PC-9 (cell line): ENCODE measurements at regions not wholly inside any gene's neighbourhood (a gene's known extent, or its start where the extent isn't known, plus 50 kb on each side); places are given as distances from the start of the nearest gene placed in this dataset.

ENCODE experiments used
- BruUV-seq: library from RNA; stranded (reverse); fragments of 400-500 nt; replicated peaks from 2 replicates; lab custom pipeline; 2021; lab: Mats Ljungman, UMichigan
- CTCF ChIA-PET: fragments of 300-600 bp; sonication (Branson Sonifier 250); formaldehyde crosslinking; loops from one replicate; lab custom pipeline; 2022; ENCODE audit warnings: antibody characterized with exemption; lab: Charles Lee
- POLR2A ChIA-PET: fragments of 300-600 bp; sonication (Branson Sonifier 250); formaldehyde crosslinking; loops from one replicate; lab custom pipeline; 2022; ENCODE audit warnings: antibody characterized with exemption; ENCODE audit not compliant: unreplicated experiment; lab: Charles Lee
- DNase-seq, 2 experiments: peaks; one replicate each; pipeline versions ENCODE4 v3.0.0 to v3.0.0-alpha.2; 2015 to 2022; ENCODE audit warnings: mixed read lengths in 1 of 2
- H2AFZ ChIP-seq: fragments of 200-600 bp; sonication (generic); 2 replicates; pipeline ENCODE4 v1.8.1; 2017; ENCODE audit warnings: antibody characterized with exemption
- H3F3A ChIP-seq: fragments of 200-600 bp; sonication (generic); 2 replicates; pipeline ENCODE4 v1.8.1; 2017; ENCODE audit warnings: antibody characterized with exemption, mild to moderate bottlenecking, low read depth; ENCODE audit not compliant: insufficient read depth
- H3K27ac ChIP-seq: fragments of 200-600 bp; sonication (generic); 2 replicates; pipeline ENCODE4 v1.6.1; 2016; ENCODE audit warnings: mixed run types
- H3K27me3 ChIP-seq: fragments of 200-600 bp; sonication (generic); 2 replicates; pipeline ENCODE4 v1.6.1; 2016; ENCODE audit warnings: low read depth, mixed run types; ENCODE audit not compliant: insufficient read depth
- H3K36me3 ChIP-seq: fragments of 200-600 bp; sonication (generic); 2 replicates; pipeline ENCODE4 v1.6.1; 2016; ENCODE audit warnings: low read depth, mixed run types
- H3K4me1 ChIP-seq: fragments of 200-600 bp; sonication (generic); replicated peaks from 2 replicates; pipeline ENCODE4 v1.6.1; 2016; ENCODE audit warnings: mixed run types; ENCODE audit not compliant: insufficient read depth
- H3K4me2 ChIP-seq: fragments of 200-600 bp; sonication (generic); 2 replicates; pipeline ENCODE4 v1.6.1; 2017; ENCODE audit warnings: mixed run types
- H3K4me3 ChIP-seq: fragments of 200-600 bp; sonication (generic); 2 replicates; pipeline ENCODE4 v1.6.1; 2016; ENCODE audit warnings: mixed run types
- H3K79me2 ChIP-seq: fragments of 200-600 bp; sonication (generic); 2 replicates; pipeline ENCODE4 v1.6.1; 2017; ENCODE audit warnings: low read depth, mixed run types
- H3K9me2 ChIP-seq: fragments of 200-600 bp; sonication (generic); 2 replicates; pipeline ENCODE4 v1.8.1; 2017; ENCODE audit warnings: mild to moderate bottlenecking; ENCODE audit not compliant: insufficient read depth
- H3K9me3 ChIP-seq: fragments of 200-600 bp; sonication (generic); 2 replicates; pipeline ENCODE4 v1.8.1; 2016; ENCODE audit warnings: low read depth; ENCODE audit not compliant: insufficient read depth
- H4K20me1 ChIP-seq: fragments of 200-600 bp; sonication (generic); 2 replicates; pipeline ENCODE4 v1.8.1; 2017; ENCODE audit not compliant: insufficient read depth
- CTCF ChIP-seq: fragments of 200-600 bp; sonication (generic); conservative IDR thresholded peaks from 2 replicates; pipeline ENCODE4 v1.6.1; 2017; ENCODE audit warnings: mixed run types, antibody characterized with exemption, mild to moderate bottlenecking, moderate library complexity
- EZH2 ChIP-seq: fragments of 200-600 bp; sonication (generic); IDR thresholded peaks from 2 replicates; pipeline ENCODE4 v1.8.0; 2017; ENCODE audit warnings: antibody characterized with exemption, low read depth
- intact Hi-C: fragments of 100-400 bp; cut with micrococcal nuclease; formaldehyde crosslinking; loops from one replicate; pipeline ENCODE4 v1.10.0; 2022; ENCODE audit not compliant: unreplicated experiment

DNA sequence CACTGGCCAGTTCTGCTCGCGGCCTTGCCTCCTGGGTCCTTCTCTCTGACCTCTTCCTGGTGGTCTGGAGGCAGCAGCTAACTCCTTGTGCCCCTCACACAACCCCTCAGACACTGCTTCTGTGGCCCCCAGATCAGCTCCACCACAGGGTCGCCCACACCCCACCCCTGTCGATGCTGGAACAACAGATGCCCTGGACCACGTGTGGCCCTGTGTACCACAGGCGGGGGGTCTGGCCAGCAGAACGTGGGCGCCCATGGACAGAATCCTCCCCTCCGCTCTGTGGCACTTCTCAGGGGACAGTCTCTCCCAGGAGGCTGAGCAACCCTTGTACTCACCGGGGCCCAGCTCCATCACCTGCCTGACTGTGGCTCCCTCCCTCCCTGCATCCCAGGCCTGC lies 245.6 kb downstream of the NDUFA10 start:
- Histone ChIP-seq H3K4me1 (no peaks in the 10 kb centered on the region), H3K9me2 (no peaks in the 10 kb centered on the region), H3F3A (no peaks in the 10 kb centered on the region), H3K27me3 (peaks cover 89% of the 10 kb centered on the region), H3K79me2 (no peaks in the 10 kb centered on the region), H3K9me3 (no peaks in the 10 kb centered on the region; the same call in 1 of the 2 replicates), H4K20me1 (no peaks in the 10 kb centered on the region), H2AFZ (no peak overlapping the region), H3K4me2 (no peak overlapping the region), H3K27ac (no peak overlapping the region), H3K36me3 (no peaks in the 10 kb centered on the region), H3K4me3 (no peak overlapping the region)
- DNase-seq, result no peak
- TF ChIP-seq EZH2 (no peak), CTCF (no peak)
- ChIA-PET POLR2A (no interaction called here), CTCF (no interaction called here)
- intact Hi-C loops, result no loop called here
- no TSS peak for BruUV-seq

DNA sequence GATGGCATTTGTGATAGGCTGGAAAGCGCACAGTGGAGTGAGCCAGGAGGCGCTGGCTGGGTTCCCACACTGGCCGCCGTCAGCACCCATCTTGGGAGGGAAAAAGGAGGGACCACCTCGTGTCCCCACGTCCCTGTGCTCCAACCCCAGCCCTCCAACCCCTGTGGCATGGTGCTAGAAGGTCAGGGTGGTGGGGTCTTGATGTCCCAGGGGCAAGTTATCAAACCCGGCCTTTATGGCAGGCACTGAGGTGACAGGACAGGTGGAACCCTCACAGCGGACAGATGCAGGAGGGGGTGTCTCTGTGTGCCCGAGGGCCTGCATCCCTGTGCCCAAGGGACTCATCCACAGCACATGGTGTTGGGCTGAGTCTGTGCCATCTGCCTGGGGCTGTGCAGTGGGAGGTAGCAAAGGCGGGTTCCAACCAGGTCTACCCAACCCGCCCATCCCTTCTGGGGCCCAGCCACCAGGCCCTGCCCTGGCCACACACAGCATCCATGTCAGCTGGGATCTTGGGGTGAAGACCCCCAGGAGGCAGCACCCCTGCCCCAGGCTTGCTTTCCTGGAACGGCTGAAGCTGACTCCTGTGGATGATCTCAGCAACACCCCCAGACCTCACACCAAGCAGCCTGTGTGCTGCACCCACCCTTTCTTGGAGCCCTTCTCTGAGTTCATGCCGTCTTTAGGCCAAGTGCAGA lies 246.1 kb downstream of the NDUFA10 start:
- POLR2A ChIA-PET, result no interaction called here
- no peak overlapping the region for H2AFZ ChIP-seq
- no peak for DNase-seq
- BruUV-seq, result no TSS peak
- H3K9me2 ChIP-seq, result no peaks in the 10 kb centered on the region
- H3K4me2 ChIP-seq, result no peak overlapping the region
- CTCF ChIA-PET, result no interaction called here
- H3K79me2 ChIP-seq, result no peaks in the 10 kb centered on the region
- no peaks in the 10 kb centered on the region for H3K4me1 ChIP-seq
- H3K36me3 ChIP-seq, result no peaks in the 10 kb centered on the region
- no peaks in the 10 kb centered on the region; the same call in 1 of the 2 replicates for H3K9me3 ChIP-seq
- no peaks in the 10 kb centered on the region for H3F3A ChIP-seq
- peaks cover 92% of the 10 kb centered on the region for H3K27me3 ChIP-seq
- no peak overlapping the region for H3K27ac ChIP-seq
- no peak overlapping the region for H3K4me3 ChIP-seq
- no peak for TF ChIP-seq CTCF
- no peak for TF ChIP-seq EZH2
- H4K20me1 ChIP-seq, result no peaks in the 10 kb centered on the region
- intact Hi-C loops, result no loop called here

- Histone ChIP-seq H3K9me2 (no peaks in the 10 kb centered on the region), H3K9me3 (no peaks in the 10 kb centered on the region; the same call in 1 of the 2 replicates), H3K79me2 (no peaks in the 10 kb centered on the region), H3K27ac (no peak overlapping the region), H3F3A (no peaks in the 10 kb centered on the region), H3K27me3 (peaks cover 100% of the 10 kb centered on the region), H3K36me3 (no peaks in the 10 kb centered on the region), H3K4me2 (no peak overlapping the region), H3K4me1 (no peaks in the 10 kb centered on the region), H4K20me1 (no peaks in the 10 kb centered on the region), H3K4me3 (no peak overlapping the region), H2AFZ (no peak overlapping the region)
- CTCF ChIA-PET, result no interaction called here
- intact Hi-C loops, result no loop called here
- DNase-seq, result no peak
- BruUV-seq, result no TSS peak
- POLR2A ChIA-PET, result no interaction called here
- TF ChIP-seq CTCF (no peak), EZH2 (no peak)
These were observed 246.9 kb downstream of the NDUFA10 start for GRCh38 chr2:239778042-239778851.
